ENCODE measurements at regions not wholly inside any gene's neighbourhood (a gene's known extent, or its start where the extent isn't known, plus 50 kb on each side); places are given as distances from the start of the nearest gene placed in this dataset.

- Histone ChIP-seq H3K27me3 (ENCODE audit: control insufficient read depth, extremely low read depth, insufficient read depth, low read length) (no peaks in the 10 kb centered on the region), H3K4me1 (ENCODE audit: control insufficient read depth, extremely low read depth, insufficient read depth, low read length) (no peaks in the 10 kb centered on the region)
These were observed 202.2 kb upstream of the GPRIN3 start for GRCh38 chr4:89509708-89510281.

GRCh38 chr4:89506866-89507491, 199.4 kb upstream of the GPRIN3 start:
- dilution Hi-C loops (cut with MboI; ENCODE audit: extremely low pct_ligation_motif_present, low sequenced_read_pairs): no loop called here

More at GRCh38 chr4:89509708-89510281, 202.2 kb upstream of the GPRIN3 start:
- dilution Hi-C loops (cut with MboI; ENCODE audit: extremely low pct_ligation_motif_present, low sequenced_read_pairs): no loop called here
- Histone ChIP-seq H3K79me2 (ENCODE audit: control insufficient read depth, insufficient read depth, low read length) (no peaks in the 10 kb centered on the region), H3K9me3 (ENCODE audit: control insufficient read depth, low read depth, low read length) (no peaks in the 10 kb centered on the region), H2AFZ (ENCODE audit: control insufficient read depth, low read length) (no peak overlapping the region), H3K9ac (ENCODE audit: control insufficient read depth, extremely low read depth, insufficient read depth, low read length) (no peak overlapping the region), H3K4me2 (ENCODE audit: control insufficient read depth, extremely low read depth, insufficient read depth, low read depth, low read length) (no peak overlapping the region), H3K36me3 (ENCODE audit: control insufficient read depth in 2 of 2, extremely low read depth in 1 of 2, insufficient read depth in 2 of 2, low read length in 2 of 2) (no peaks in the 10 kb centered on the region), H3K4me3 (ENCODE audit: control insufficient read depth in 2 of 3, extremely low read depth in 1 of 3, insufficient read depth in 2 of 3, low read depth in 1 of 3, low read length in 3 of 3) (no peak overlapping the region), H3K27ac (ENCODE audit: control insufficient read depth, insufficient read depth, low read length) (no peak overlapping the region), H4K20me1 (ENCODE audit: control insufficient read depth, extremely low read depth, insufficient read depth, low read length) (no peaks in the 10 kb centered on the region), H3K9me1 (ENCODE audit: control insufficient read depth, extremely low read depth, insufficient read depth, low read length) (no peaks in the 10 kb centered on the region)
- DNase-seq (ENCODE audit: low read depth, low spot score) (no peak), FAIRE-seq (no peak)
- TF ChIP-seq CTCF (optimal IDR thresholded peaks at IDR 0.05 in 1 of 3, IDR thresholded peaks at IDR 0.05 in 1 of 3, conservative IDR thresholded peaks at IDR 0.05 in 1 of 3; ENCODE audit: extremely low read depth in 1 of 3, insufficient read depth in 2 of 3, low read length in 3 of 3): no peak

More at GRCh38 chr4:89506866-89507491, 199.4 kb upstream of the GPRIN3 start:
- Histone ChIP-seq H3K79me2 (ENCODE audit: control insufficient read depth, insufficient read depth, low read length) (no peaks in the 10 kb centered on the region), H3K4me2 (ENCODE audit: control insufficient read depth, extremely low read depth, insufficient read depth, low read depth, low read length) (no peak overlapping the region), H3K9me3 (ENCODE audit: control insufficient read depth, low read depth, low read length) (no peaks in the 10 kb centered on the region), H3K27ac (ENCODE audit: control insufficient read depth, insufficient read depth, low read length) (no peak overlapping the region), H3K4me1 (ENCODE audit: control insufficient read depth, extremely low read depth, insufficient read depth, low read length) (no peaks in the 10 kb centered on the region), H4K20me1 (ENCODE audit: control insufficient read depth, extremely low read depth, insufficient read depth, low read length) (no peaks in the 10 kb centered on the region), H3K36me3 (ENCODE audit: control insufficient read depth in 2 of 2, extremely low read depth in 1 of 2, insufficient read depth in 2 of 2, low read length in 2 of 2) (no peaks in the 10 kb centered on the region), H3K9ac (ENCODE audit: control insufficient read depth, extremely low read depth, insufficient read depth, low read length) (no peak overlapping the region), H3K4me3 (ENCODE audit: control insufficient read depth in 2 of 3, extremely low read depth in 1 of 3, insufficient read depth in 2 of 3, low read depth in 1 of 3, low read length in 3 of 3) (no peak overlapping the region), H3K27me3 (ENCODE audit: control insufficient read depth, extremely low read depth, insufficient read depth, low read length) (no peaks in the 10 kb centered on the region), H2AFZ (ENCODE audit: control insufficient read depth, low read length) (no peak overlapping the region), H3K9me1 (ENCODE audit: control insufficient read depth, extremely low read depth, insufficient read depth, low read length) (no peaks in the 10 kb centered on the region)
- TF ChIP-seq CTCF (optimal IDR thresholded peaks at IDR 0.05 in 1 of 3, IDR thresholded peaks at IDR 0.05 in 1 of 3, conservative IDR thresholded peaks at IDR 0.05 in 1 of 3; ENCODE audit: extremely low read depth in 1 of 3, insufficient read depth in 2 of 3, low read length in 3 of 3) (no peak), EZH2 (IDR thresholded peaks at IDR 0.05; ENCODE audit: low read length) (no peak)
- FAIRE-seq (no peak), DNase-seq (ENCODE audit: low read depth, low spot score) (no peak)

Measured in keratinocyte (primary cell).